ENCODE measurements at regions not wholly inside any gene's neighbourhood (a gene's known extent, or its start where the extent isn't known, plus 50 kb on each side); places are given as distances from the start of the nearest gene placed in this dataset.

- no peak overlapping the region for H3K4me3 ChIP-seq
- no peak overlapping the region for H3K27ac ChIP-seq
- H3K4me1 ChIP-seq = no peaks in the 10 kb centered on the region
- no peak for DNase-seq (ENCODE audit: low read depth in 1 of 2, low spot score in 1 of 2)
- FAIRE-seq = no peak
- no peak for TF ChIP-seq BHLHE40 (IDR thresholded peaks at IDR 0.05; ENCODE audit: low read depth, low read length)
- TF ChIP-seq JUNB (IDR thresholded peaks at IDR 0.05) = no peak
- TF ChIP-seq MAFK (IDR thresholded peaks at IDR 0.05; ENCODE audit: partially characterized antibody) = no peak
- no peak for TF ChIP-seq CHD4 (IDR thresholded peaks at IDR 0.05; ENCODE audit: borderline replicate concordance)
- TF ChIP-seq RNF2 (IDR thresholded peaks at IDR 0.05; ENCODE audit: borderline replicate concordance, low read depth) = no peak
- TF ChIP-seq REST (IDR thresholded peaks at IDR 0.05) = no peak
- no peak for TF ChIP-seq RCOR1 (IDR thresholded peaks at IDR 0.05; ENCODE audit: low read depth, low read length)
- no peak for TF ChIP-seq TP53 (CRISPR knock-in tag; IDR thresholded peaks at IDR 0.05)
- TF ChIP-seq NR3C1 (IDR thresholded peaks at IDR 0.05) = no peak
- no peak for TF ChIP-seq EHF (CRISPR knock-in tag; IDR thresholded peaks at IDR 0.05)
- no peak for TF ChIP-seq HMGXB4 (CRISPR knock-in tag; IDR thresholded peaks at IDR 0.05; ENCODE audit: borderline replicate concordance)
- H3K9me3 ChIP-seq = no peaks in the 10 kb centered on the region
- ChIA-PET POLR2A (no interaction called here), CTCF (no interaction called here)
- H3K4me2 ChIP-seq = no peak overlapping the region
- ATAC-seq = 0 out of 6 replicates have a peak, but pooled peaks of 1 of the 2 experiments have one; percentile 33
- WGBS (ENCODE audit: missing lambda C conversion rate) = 57% methylated on average over 5 of the region's 6 CpGs
Observed at GRCh38 chr1:2914702-2915101, 106.6 kb upstream of the ACTRT2 start.

GRCh38 chr1:2916153-2916552 lies 105.1 kb upstream of the ACTRT2 start:
- ChIA-PET CTCF (no interaction called here), POLR2A (no interaction called here)
- WGBS (ENCODE audit: missing lambda C conversion rate) = 57% methylated on average over 3 of the region's 3 CpGs
- no peak for FAIRE-seq
- Histone ChIP-seq H3K4me1 (no peaks in the 10 kb centered on the region), H3K4me2 (no peak overlapping the region), H3K9me3 (no peaks in the 10 kb centered on the region), H3K27ac (no peak overlapping the region), H3K4me3 (no peak overlapping the region)
- no peak for TF ChIP-seq USF2 (IDR thresholded peaks at IDR 0.05)
- no peak for TF ChIP-seq EHF (CRISPR knock-in tag; IDR thresholded peaks at IDR 0.05)
- no peak for TF ChIP-seq KDM5A (IDR thresholded peaks at IDR 0.05)
- no peak for TF ChIP-seq HEYL (CRISPR knock-in tag; IDR thresholded peaks at IDR 0.05)
- DNase-seq (ENCODE audit: low read depth in 1 of 2, low spot score in 1 of 2) = no peak
- ATAC-seq = no peak

GRCh38 chr1:2916706-2917105 lies 104.6 kb upstream of the ACTRT2 start:
- H3K4me3 ChIP-seq = no peak overlapping the region
- no peak for DNase-seq (ENCODE audit: low read depth in 1 of 2, low spot score in 1 of 2)
- TF ChIP-seq E2F6 (IDR thresholded peaks at IDR 0.05; ENCODE audit: borderline replicate concordance, low read depth) (no peak), PHF8 (IDR thresholded peaks at IDR 0.05; ENCODE audit: borderline replicate concordance, low read depth) (no peak), ZNF302 (CRISPR knock-in tag; IDR thresholded peaks at IDR 0.05) (no peak), ZC3H11A (IDR thresholded peaks at IDR 0.05) (no peak), MAZ (IDR thresholded peaks at IDR 0.05; ENCODE audit: borderline replicate concordance, low read depth, low read length) (no peak), ZSCAN20 (CRISPR knock-in tag; IDR thresholded peaks at IDR 0.05) (no peak), KDM5A (IDR thresholded peaks at IDR 0.05) (no peak), POLR2A (IDR thresholded peaks at IDR 0.05; ENCODE audit: low read length) (no peak)
- H3K4me1 ChIP-seq = no peaks in the 10 kb centered on the region
- ChIA-PET CTCF (no interaction called here), POLR2A (no interaction called here)
- ATAC-seq = no peak
- no peak overlapping the region for H3K4me2 ChIP-seq
- no peak for FAIRE-seq
- no peaks in the 10 kb centered on the region for H3K9me3 ChIP-seq
- WGBS (ENCODE audit: missing lambda C conversion rate) = 70% methylated on average over 7 of the region's 19 CpGs
- H3K27ac ChIP-seq = no peak overlapping the region

Data from A549 (cell line).